HL-60 (cell line): ENCODE measurements at regions not wholly inside any gene's neighbourhood (a gene's known extent, or its start where the extent isn't known, plus 50 kb on each side); places are given as distances from the start of the nearest gene placed in this dataset.

Source experiments
- GABPA ChIP-seq: IDR thresholded peaks from 2 replicates; pipeline ENCODE4 v1.6.1; 2012; ENCODE audit warnings: low read depth
- SPI1 ChIP-seq: IDR thresholded peaks from 2 replicates; pipeline ENCODE4 v1.6.1; 2012; ENCODE audit warnings: low read depth, mild to moderate bottlenecking, borderline replicate concordance
- TF ChIP-seq, protein P1 (sequence below): IDR thresholded peaks from one replicate; pipeline ENCODE4 v1.5.1; 2011; ENCODE audit warnings: low read length, control low read depth, inconsistent platforms; ENCODE audit not compliant: insufficient read depth
- TF ChIP-seq, protein P2 (sequence below): IDR thresholded peaks from 2 replicates; pipeline ENCODE4 v1.6.1; 2012; ENCODE audit warnings: low read depth; ENCODE audit not compliant: insufficient replicate concordance

DNA sequence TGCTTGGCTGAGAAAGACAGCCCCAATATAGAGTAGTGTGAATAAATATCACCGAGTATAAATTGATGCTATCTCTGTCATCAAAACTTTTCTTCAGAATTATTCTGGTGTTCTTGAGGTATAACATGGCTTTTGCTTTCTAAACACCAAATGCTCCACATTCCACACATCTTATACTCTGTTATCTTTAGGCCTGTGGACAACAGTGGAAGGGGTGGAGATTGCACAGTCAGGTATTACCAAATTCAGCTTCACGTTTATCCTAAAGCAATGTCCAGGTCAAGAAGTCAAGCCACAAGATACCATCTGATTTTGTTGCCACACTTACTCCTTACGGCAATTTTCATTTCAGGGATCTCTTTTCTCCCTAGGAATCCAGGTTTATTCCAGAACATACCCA lies 394.8 kb downstream of the SI start:
- TF ChIP-seq, protein P1, sequence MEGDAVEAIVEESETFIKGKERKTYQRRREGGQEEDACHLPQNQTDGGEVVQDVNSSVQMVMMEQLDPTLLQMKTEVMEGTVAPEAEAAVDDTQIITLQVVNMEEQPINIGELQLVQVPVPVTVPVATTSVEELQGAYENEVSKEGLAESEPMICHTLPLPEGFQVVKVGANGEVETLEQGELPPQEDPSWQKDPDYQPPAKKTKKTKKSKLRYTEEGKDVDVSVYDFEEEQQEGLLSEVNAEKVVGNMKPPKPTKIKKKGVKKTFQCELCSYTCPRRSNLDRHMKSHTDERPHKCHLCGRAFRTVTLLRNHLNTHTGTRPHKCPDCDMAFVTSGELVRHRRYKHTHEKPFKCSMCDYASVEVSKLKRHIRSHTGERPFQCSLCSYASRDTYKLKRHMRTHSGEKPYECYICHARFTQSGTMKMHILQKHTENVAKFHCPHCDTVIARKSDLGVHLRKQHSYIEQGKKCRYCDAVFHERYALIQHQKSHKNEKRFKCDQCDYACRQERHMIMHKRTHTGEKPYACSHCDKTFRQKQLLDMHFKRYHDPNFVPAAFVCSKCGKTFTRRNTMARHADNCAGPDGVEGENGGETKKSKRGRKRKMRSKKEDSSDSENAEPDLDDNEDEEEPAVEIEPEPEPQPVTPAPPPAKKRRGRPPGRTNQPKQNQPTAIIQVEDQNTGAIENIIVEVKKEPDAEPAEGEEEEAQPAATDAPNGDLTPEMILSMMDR = no peak
- no peak for TF ChIP-seq SPI1
- TF ChIP-seq, protein P2, sequence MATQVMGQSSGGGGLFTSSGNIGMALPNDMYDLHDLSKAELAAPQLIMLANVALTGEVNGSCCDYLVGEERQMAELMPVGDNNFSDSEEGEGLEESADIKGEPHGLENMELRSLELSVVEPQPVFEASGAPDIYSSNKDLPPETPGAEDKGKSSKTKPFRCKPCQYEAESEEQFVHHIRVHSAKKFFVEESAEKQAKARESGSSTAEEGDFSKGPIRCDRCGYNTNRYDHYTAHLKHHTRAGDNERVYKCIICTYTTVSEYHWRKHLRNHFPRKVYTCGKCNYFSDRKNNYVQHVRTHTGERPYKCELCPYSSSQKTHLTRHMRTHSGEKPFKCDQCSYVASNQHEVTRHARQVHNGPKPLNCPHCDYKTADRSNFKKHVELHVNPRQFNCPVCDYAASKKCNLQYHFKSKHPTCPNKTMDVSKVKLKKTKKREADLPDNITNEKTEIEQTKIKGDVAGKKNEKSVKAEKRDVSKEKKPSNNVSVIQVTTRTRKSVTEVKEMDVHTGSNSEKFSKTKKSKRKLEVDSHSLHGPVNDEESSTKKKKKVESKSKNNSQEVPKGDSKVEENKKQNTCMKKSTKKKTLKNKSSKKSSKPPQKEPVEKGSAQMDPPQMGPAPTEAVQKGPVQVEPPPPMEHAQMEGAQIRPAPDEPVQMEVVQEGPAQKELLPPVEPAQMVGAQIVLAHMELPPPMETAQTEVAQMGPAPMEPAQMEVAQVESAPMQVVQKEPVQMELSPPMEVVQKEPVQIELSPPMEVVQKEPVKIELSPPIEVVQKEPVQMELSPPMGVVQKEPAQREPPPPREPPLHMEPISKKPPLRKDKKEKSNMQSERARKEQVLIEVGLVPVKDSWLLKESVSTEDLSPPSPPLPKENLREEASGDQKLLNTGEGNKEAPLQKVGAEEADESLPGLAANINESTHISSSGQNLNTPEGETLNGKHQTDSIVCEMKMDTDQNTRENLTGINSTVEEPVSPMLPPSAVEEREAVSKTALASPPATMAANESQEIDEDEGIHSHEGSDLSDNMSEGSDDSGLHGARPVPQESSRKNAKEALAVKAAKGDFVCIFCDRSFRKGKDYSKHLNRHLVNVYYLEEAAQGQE = no peak
- no peak for TF ChIP-seq GABPA
